HUES6 (cell line): ENCODE measurements at regions not wholly inside any gene's neighbourhood (a gene's known extent, or its start where the extent isn't known, plus 50 kb on each side); places are given as distances from the start of the nearest gene placed in this dataset.

Experiments
- H3K27ac ChIP-seq: 2 replicates; pipeline ENCODE4 v1.7.0; 2013; ENCODE audit warnings: low read depth, mild to moderate bottlenecking, low read length, inconsistent platforms
- H3K27me3 ChIP-seq: 2 replicates; pipeline ENCODE4 v1.6.1; 2013; ENCODE audit warnings: low read length; ENCODE audit not compliant: control insufficient read depth, insufficient read depth
- H3K36me3 ChIP-seq: 2 replicates; pipeline ENCODE4 v1.6.1; 2013; ENCODE audit warnings: low read length; ENCODE audit not compliant: control insufficient read depth, insufficient read depth
- H3K4me1 ChIP-seq: 2 replicates; pipeline ENCODE4 v1.6.1; 2013; ENCODE audit warnings: low read length; ENCODE audit not compliant: control insufficient read depth, insufficient read depth
- H3K4me3 ChIP-seq: 2 replicates; pipeline ENCODE4 v1.5.1; 2013; ENCODE audit warnings: low read depth, low read length
- H3K9ac ChIP-seq: one replicate; pipeline ENCODE4 v1.6.1; 2013; ENCODE audit warnings: mild to moderate bottlenecking, low read length
- H3K9me3 ChIP-seq: 2 replicates; pipeline ENCODE4 v1.6.1; 2013; ENCODE audit warnings: low read depth, low read length; ENCODE audit not compliant: control insufficient read depth, insufficient read depth

DNA sequence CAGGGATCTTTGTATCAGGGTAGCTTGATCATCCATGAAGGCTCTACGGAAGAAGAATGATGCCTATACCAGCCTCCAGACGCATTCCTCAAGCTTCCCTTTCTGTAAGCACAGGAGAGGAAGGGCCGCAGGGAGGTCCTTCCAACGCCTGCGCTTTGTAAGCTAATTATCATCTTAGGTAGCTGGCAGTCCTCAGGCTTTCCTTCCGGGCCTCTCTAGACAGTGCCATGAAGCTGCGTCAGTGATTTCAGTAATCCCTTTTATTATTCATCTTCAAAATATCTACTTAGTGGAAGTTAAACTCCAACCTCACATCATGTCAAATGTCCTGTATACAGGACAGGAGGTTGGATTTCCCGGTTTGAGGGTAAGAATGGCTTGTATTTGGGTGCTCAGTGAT is 92.3 kb downstream of the ETAA1 start:
- Histone ChIP-seq H3K27me3 (no peaks in the 10 kb centered on the region), H3K9me3 (no peaks in the 10 kb centered on the region), H3K27ac (no peak overlapping the region), H3K36me3 (no peaks in the 10 kb centered on the region), H3K4me1 (no peaks in the 10 kb centered on the region), H3K4me3 (no peak overlapping the region), H3K9ac (no peak overlapping the region)

DNA sequence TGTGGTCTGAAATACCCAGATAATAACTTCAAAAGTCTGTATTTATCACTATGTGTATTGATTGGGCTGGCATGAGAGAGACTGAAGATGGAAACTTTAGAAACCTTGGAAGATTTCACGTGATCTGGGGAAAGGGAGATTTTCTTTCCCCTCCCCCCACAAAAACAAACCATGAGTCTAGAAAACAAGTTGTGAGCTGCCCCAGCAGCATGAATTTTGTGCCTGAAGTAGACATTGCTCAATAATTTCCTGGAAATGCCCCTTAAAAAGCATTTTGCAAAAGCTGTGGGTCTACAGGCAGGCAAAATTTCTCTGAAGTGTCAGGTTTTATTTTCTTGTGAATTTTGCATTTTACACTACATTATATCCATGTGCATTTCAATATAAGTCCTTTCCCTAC is 101.8 kb downstream of the ETAA1 start:
- Histone ChIP-seq H3K27me3 (no peaks in the 10 kb centered on the region), H3K36me3 (no peaks in the 10 kb centered on the region), H3K9me3 (no peaks in the 10 kb centered on the region), H3K4me1 (no peaks in the 10 kb centered on the region), H3K4me3 (no peak overlapping the region), H3K27ac (no peak overlapping the region), H3K9ac (no peak overlapping the region)

DNA sequence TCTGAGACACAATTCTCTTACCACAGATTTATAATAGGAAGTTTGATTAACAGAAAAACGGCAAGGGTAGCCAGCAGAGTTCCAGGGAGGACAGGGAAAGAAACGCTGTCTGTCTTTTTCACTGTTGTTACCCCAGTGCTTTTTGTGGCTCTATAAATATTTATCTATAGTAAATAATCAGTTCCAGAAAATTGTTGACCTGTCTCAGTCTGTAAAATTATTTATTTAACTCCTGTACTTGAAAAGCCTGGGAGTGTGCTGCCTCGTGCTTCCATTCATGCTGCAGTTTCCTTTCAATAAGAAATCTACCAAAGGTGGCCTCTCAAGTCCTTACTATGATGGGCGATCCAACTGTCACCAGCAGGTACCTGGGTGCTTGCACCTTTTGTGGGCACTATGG is 102.9 kb downstream of the ETAA1 start:
- Histone ChIP-seq H3K4me3 (no peak overlapping the region), H3K36me3 (no peaks in the 10 kb centered on the region), H3K27ac (no peak overlapping the region), H3K9me3 (no peaks in the 10 kb centered on the region), H3K9ac (no peak overlapping the region), H3K27me3 (no peaks in the 10 kb centered on the region), H3K4me1 (no peaks in the 10 kb centered on the region)

DNA sequence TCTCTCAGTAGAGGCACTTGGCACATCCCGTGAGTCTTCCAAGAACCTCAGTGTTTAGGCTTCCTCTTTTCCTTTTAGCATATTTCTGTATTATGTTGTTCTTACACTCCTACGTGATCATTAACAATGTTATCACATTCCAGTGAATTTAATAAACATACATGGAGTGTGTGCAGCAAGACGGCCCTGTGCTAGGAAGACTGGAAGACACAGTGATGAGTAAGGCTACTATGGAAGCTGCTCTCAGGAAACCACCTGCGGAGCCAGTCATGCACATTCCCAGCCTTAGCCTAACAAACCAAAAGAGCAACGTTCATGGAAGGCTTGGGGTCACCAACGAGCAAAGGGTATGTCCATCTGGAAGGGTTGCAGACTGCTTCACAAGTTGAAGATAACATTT is 103.4 kb downstream of the ETAA1 start:
- H3K36me3 ChIP-seq = no peaks in the 10 kb centered on the region
- no peaks in the 10 kb centered on the region for H3K27me3 ChIP-seq
- H3K9ac ChIP-seq = no peak overlapping the region
- H3K4me1 ChIP-seq = no peaks in the 10 kb centered on the region
- no peak overlapping the region for H3K27ac ChIP-seq
- H3K9me3 ChIP-seq = no peaks in the 10 kb centered on the region
- no peak overlapping the region for H3K4me3 ChIP-seq

DNA sequence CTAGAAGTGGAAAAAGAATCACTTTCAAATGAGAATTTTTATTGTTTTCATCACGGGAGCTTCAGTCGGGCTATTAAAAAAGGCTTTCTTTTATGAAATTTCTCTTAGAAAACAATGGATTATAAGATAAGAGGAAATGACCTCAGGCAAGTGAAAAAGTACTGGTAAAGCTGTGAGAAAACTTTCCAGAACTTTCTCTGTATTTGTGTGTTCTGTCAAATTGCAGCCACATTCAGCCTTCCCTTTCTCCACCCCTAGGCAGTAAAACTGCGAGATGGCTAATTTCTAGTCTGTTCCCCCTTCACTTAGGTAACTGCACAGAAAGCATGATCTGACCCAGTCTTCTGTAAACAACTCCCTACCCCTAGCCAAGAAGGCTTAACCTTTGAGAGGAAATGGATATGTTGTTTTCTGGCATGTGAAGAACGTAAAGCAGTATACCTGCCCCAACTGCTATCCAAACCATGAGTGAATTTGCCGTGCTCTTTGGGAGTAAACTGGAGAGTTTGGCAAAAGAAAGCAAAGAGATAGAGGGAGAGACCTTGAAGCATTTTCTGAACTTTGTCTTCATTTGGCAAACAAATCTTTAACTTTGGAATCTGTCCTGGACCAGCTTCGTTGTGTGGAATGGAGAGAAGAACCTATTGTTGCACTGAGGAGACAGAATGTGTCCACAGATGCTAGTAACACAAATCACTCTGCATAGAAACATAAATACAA is 105.4 kb downstream of the ETAA1 start:
- Histone ChIP-seq H3K9me3 (no peaks in the 10 kb centered on the region), H3K4me3 (no peak overlapping the region), H3K36me3 (no peaks in the 10 kb centered on the region), H3K27me3 (no peaks in the 10 kb centered on the region), H3K9ac (no peak overlapping the region), H3K27ac (no peak overlapping the region), H3K4me1 (no peaks in the 10 kb centered on the region)

DNA sequence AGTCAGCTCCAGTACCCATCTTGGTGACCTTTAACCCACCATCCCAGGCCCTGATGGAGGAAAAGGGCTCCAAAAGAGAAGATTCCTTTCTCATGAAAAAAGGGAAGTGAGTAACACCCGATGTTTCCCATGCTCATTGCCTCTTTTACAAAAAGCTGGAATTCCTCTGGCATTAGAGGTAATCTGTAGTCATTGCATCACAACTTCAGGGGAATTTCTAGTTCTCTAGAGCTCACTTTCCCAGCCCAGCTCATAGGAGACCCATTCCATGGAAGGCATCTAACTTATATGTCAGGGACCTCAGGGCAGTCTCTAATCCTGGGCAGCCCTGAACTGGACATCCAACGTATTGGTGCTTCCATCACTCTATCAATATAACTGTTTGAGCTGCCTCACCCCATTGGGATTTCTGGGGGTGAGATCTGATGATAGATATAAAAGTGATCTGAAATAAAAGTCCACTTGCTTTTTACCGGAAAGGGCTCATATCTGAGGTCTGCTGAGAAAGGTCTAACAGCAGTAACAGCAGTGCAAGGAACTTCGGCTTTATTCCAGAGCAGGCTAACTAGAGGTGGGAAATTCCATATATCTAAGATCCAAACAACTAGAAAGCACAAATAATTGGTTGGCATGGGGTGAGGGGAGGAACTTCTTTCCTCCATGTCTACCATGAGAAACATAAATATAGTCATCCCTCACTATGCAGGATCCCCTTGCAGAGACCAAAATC is 106.1 kb downstream of the ETAA1 start:
- H3K36me3 ChIP-seq = no peaks in the 10 kb centered on the region
- no peak overlapping the region for H3K4me3 ChIP-seq
- H3K27me3 ChIP-seq = no peaks in the 10 kb centered on the region
- no peak overlapping the region for H3K9ac ChIP-seq
- no peaks in the 10 kb centered on the region for H3K9me3 ChIP-seq
- no peak overlapping the region for H3K27ac ChIP-seq
- H3K4me1 ChIP-seq = no peaks in the 10 kb centered on the region

DNA sequence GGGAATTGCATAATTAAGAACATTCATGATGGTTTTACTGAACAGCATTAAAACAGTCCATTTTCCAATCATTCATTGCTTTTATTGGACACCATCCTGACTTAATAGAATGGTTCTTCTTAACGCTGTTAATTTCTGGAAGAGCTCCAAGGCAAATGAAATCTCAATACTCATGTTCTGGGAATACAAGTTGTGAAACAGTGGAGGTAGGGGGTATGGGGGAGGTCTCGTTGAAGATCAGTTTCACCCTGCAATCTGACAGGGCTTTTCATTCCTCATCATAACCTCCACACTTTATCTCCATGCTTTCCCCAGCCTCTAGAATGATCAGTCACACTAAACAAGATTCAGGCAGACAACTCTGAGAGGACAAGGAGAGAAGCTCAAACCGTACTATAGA is 113.6 kb downstream of the ETAA1 start:
- Histone ChIP-seq H3K36me3 (no peaks in the 10 kb centered on the region), H3K27ac (no peak overlapping the region), H3K9me3 (no peaks in the 10 kb centered on the region)

DNA sequence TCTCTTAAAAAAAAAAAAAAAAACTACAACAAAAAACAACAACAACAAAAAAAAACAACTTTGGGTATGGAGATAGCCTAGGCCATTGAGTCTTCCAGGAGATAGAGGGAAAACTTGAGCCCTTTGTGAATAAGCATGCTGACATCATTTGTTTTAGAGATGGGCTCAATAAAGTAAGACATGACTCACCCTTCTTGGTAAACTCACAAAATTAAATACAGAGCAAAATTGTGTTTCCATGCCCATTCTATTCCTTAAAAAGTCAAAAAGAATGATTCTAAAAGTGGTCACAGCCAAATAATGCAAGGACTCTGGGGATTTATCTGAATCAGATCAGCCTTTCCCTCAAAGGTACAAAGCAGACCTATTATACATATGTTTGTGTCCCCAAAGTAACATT is 117.4 kb downstream of the ETAA1 start:
- no peaks in the 10 kb centered on the region for H3K27me3 ChIP-seq
- H3K36me3 ChIP-seq = no peaks in the 10 kb centered on the region
- no peaks in the 10 kb centered on the region for H3K4me1 ChIP-seq
- no peak overlapping the region for H3K9ac ChIP-seq
- no peaks in the 10 kb centered on the region for H3K9me3 ChIP-seq
- no peak overlapping the region for H3K4me3 ChIP-seq
- H3K27ac ChIP-seq = no peak overlapping the region

More for the DNA sequence above, 113.6 kb downstream of the ETAA1 start:
- Histone ChIP-seq H3K27me3 (no peaks in the 10 kb centered on the region), H3K9ac (no peak overlapping the region), H3K4me3 (no peak overlapping the region), H3K4me1 (no peaks in the 10 kb centered on the region)

DNA sequence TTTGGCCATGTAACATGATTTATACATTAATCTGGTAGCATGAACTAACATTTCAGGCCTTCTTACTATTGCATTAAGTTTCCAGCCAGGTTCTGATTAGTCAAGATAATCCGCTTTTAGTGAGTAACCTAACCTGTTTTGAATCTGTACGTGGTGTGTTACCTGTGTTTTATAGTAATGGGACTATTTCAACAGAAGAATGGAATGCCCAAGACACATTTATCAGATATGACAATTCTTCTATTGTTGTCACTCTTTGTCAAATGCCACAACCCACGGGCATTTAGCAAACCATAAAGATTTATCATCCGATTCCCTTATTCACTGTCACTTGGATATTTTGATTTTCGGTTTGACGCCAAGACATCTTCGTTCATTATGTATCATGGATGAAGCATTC is 117.9 kb downstream of the ETAA1 start:
- Histone ChIP-seq H3K4me3 (no peak overlapping the region), H3K9ac (no peak overlapping the region), H3K27ac (no peak overlapping the region), H3K27me3 (no peaks in the 10 kb centered on the region), H3K9me3 (no peaks in the 10 kb centered on the region), H3K4me1 (no peaks in the 10 kb centered on the region), H3K36me3 (no peaks in the 10 kb centered on the region)

DNA sequence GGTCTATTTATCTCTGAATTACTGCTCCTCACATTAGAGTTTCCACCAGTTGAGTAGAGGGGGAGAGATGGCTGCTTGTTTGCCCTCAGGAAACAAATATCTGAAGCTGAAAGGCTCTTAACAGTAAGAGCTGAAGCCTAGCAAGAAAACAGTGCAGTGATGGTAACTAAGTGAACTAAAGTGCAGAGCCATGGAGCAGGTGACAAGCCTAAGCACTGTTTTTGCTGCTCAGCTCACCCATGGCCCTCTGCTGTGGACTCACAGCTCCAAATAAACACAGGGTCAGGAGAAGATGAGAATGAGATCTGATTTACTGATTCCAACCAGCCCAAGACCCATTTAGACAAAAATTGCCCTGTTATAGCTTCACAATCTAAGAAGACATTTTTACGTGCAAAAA is 118.4 kb downstream of the ETAA1 start:
- Histone ChIP-seq H3K9me3 (no peaks in the 10 kb centered on the region), H3K27me3 (no peaks in the 10 kb centered on the region), H3K27ac (no peak overlapping the region), H3K36me3 (no peaks in the 10 kb centered on the region), H3K4me3 (no peak overlapping the region), H3K4me1 (no peaks in the 10 kb centered on the region), H3K9ac (no peak overlapping the region)

DNA sequence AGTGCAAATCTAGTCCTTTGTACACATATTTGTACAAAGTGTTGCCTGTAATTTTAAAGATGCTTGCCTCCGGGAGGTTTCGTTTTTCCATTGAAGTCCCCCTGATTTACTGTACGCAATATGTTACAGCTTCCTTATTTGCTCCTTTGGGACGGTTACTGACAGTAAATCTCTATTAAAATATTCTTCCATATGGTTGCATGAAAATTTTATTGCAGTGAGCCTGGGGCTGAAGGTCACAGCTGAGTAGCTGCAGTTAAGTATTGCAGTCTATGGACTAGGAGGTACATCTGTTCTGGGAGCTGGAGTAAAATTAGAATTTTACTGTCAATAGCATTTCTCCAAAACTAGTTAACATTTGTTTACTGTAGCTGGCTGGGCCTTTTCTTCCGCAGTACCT is 119.2 kb downstream of the ETAA1 start:
- Histone ChIP-seq H3K9me3 (no peaks in the 10 kb centered on the region), H3K27me3 (no peaks in the 10 kb centered on the region), H3K9ac (no peak overlapping the region), H3K4me1 (no peaks in the 10 kb centered on the region), H3K4me3 (no peak overlapping the region), H3K27ac (no peak overlapping the region), H3K36me3 (no peaks in the 10 kb centered on the region)
